Body of pancreas (tissue), 4 donors: ENCODE measurements at regions not wholly inside any gene's neighbourhood (a gene's known extent, or its start where the extent isn't known, plus 50 kb on each side); places are given as distances from the start of the nearest gene placed in this dataset.

Experiments used
- CTCF ChIP-seq, 7 experiments: fragments of 450-650 bp in 4 of 7; fragments of 200-600 bp in 3 of 7; sonication (generic) in 3 of 7; IDR thresholded peaks; one replicate each; pipeline ENCODE4 v1.5.1; 2016 to 2019; ENCODE audit warnings: antibody characterized with exemption in 7 of 7
- POLR2A ChIP-seq, 3 donors: fragments of 450-650 bp; IDR thresholded peaks; one replicate each; pipeline ENCODE4 v1.6.1; 2016; ENCODE audit warnings: antibody characterized with exemption in 3 of 3, mild to moderate bottlenecking in 2 of 3

- TF ChIP-seq CTCF (IDR thresholded peaks at IDR 0.05) (no peak), POLR2A (IDR thresholded peaks at IDR 0.05) (no peak)
Observed at GRCh38 chr10:78868048-78868447, 200.7 kb upstream of the ZMIZ1 start.
